ENCODE measurements at regions not wholly inside any gene's neighbourhood (a gene's known extent, or its start where the extent isn't known, plus 50 kb on each side); places are given as distances from the start of the nearest gene placed in this dataset.

GRCh38 chr3:162970292-162970691, 1473.7 kb downstream of the OTOL1 start:
- Mint-ChIP-seq H3K9me3 (ENCODE audit: unreplicated experiment) (peaks cover 3% of the 10 kb centered on the region), H3K36me3 (ENCODE audit: low read depth, unreplicated experiment) (no peaks in the 10 kb centered on the region), H3K27ac (ENCODE audit: unreplicated experiment) (no peak overlapping the region), H3K27me3 (ENCODE audit: low read depth, unreplicated experiment) (no peaks in the 10 kb centered on the region), H3K4me1 (ENCODE audit: low read depth, unreplicated experiment) (no peaks in the 10 kb centered on the region), H3K4me3 (ENCODE audit: unreplicated experiment) (no peak overlapping the region)
- no peak overlapping the region for H3K4me2 ChIP-seq (ENCODE audit: low read length)
- H3K4me3 ChIP-seq (ENCODE audit: insufficient read depth, low read depth, low read length) = no peak overlapping the region
- no peak for TF ChIP-seq CTCF (IDR thresholded peaks at IDR 0.05; ENCODE audit: insufficient read depth, low read depth, low read length)
- no peak for TF ChIP-seq EZH2 (IDR thresholded peaks at IDR 0.05; ENCODE audit: insufficient read depth, low read length)
- no peaks in the 10 kb centered on the region for H3K9me3 ChIP-seq (ENCODE audit: insufficient read depth, low read depth, low read length)
- H3K79me2 ChIP-seq (ENCODE audit: insufficient read depth, low read length) = no peaks in the 10 kb centered on the region
- H3K4me1 ChIP-seq (ENCODE audit: insufficient read depth, low read length) = no peaks in the 10 kb centered on the region
- no peaks in the 10 kb centered on the region for H3K36me3 ChIP-seq (ENCODE audit: insufficient read depth, low read length)
- H3K27me3 ChIP-seq (ENCODE audit: insufficient read depth, low read length) = no peaks in the 10 kb centered on the region
- DNase-seq (ENCODE audit: low read depth) = no peak
- no peak overlapping the region for H2AFZ ChIP-seq (ENCODE audit: low read depth, low read length)
- no peaks in the 10 kb centered on the region for H4K20me1 ChIP-seq (ENCODE audit: insufficient read depth, low read length)
- no peak for FAIRE-seq
- H3K9ac ChIP-seq (ENCODE audit: low read length) = no peak overlapping the region
- no peak overlapping the region for H3K27ac ChIP-seq (ENCODE audit: low read depth, low read length)

- no peak overlapping the region for H3K9ac ChIP-seq (ENCODE audit: low read length)
- H3K36me3 ChIP-seq (ENCODE audit: insufficient read depth, low read length) = no peaks in the 10 kb centered on the region
- H3K27ac ChIP-seq (ENCODE audit: low read depth, low read length) = no peak overlapping the region
- H2AFZ ChIP-seq (ENCODE audit: low read depth, low read length) = no peak overlapping the region
- no peak for DNase-seq (ENCODE audit: low read depth)
- H3K4me3 ChIP-seq (ENCODE audit: insufficient read depth, low read depth, low read length) = no peak overlapping the region
- no peak for FAIRE-seq
- H3K27me3 ChIP-seq (ENCODE audit: insufficient read depth, low read length) = no peaks in the 10 kb centered on the region
- no peaks in the 10 kb centered on the region for H3K36me3 Mint-ChIP-seq (ENCODE audit: low read depth, unreplicated experiment)
- H3K4me3 Mint-ChIP-seq (ENCODE audit: unreplicated experiment) = no peak overlapping the region
- no peak overlapping the region for H3K4me2 ChIP-seq (ENCODE audit: low read length)
- H3K79me2 ChIP-seq (ENCODE audit: insufficient read depth, low read length) = no peaks in the 10 kb centered on the region
- H3K9me3 ChIP-seq (ENCODE audit: insufficient read depth, low read depth, low read length) = no peaks in the 10 kb centered on the region
- TF ChIP-seq CTCF (IDR thresholded peaks at IDR 0.05; ENCODE audit: insufficient read depth, low read depth, low read length) = no peak
- TF ChIP-seq EZH2 (IDR thresholded peaks at IDR 0.05; ENCODE audit: insufficient read depth, low read length) = no peak
- no peaks in the 10 kb centered on the region for H3K9me3 Mint-ChIP-seq (ENCODE audit: unreplicated experiment)
- no peak overlapping the region for H3K27ac Mint-ChIP-seq (ENCODE audit: unreplicated experiment)
- no peaks in the 10 kb centered on the region for H3K4me1 ChIP-seq (ENCODE audit: insufficient read depth, low read length)
- no peaks in the 10 kb centered on the region for H3K4me1 Mint-ChIP-seq (ENCODE audit: low read depth, unreplicated experiment)
- H3K27me3 Mint-ChIP-seq (ENCODE audit: low read depth, unreplicated experiment) = no peaks in the 10 kb centered on the region
- no peaks in the 10 kb centered on the region for H4K20me1 ChIP-seq (ENCODE audit: insufficient read depth, low read length)
Measured at GRCh38 chr3:162971715-162972114, 1475.1 kb downstream of the OTOL1 start.

GRCh38 chr3:162973428-162973917, 1476.9 kb downstream of the OTOL1 start:
- Mint-ChIP-seq H3K4me3 (ENCODE audit: unreplicated experiment) (no peak overlapping the region), H3K27me3 (ENCODE audit: low read depth, unreplicated experiment) (no peaks in the 10 kb centered on the region), H3K27ac (ENCODE audit: unreplicated experiment) (no peak overlapping the region), H3K36me3 (ENCODE audit: low read depth, unreplicated experiment) (no peaks in the 10 kb centered on the region), H3K4me1 (ENCODE audit: low read depth, unreplicated experiment) (no peaks in the 10 kb centered on the region), H3K9me3 (ENCODE audit: unreplicated experiment) (no peaks in the 10 kb centered on the region)
- no peaks in the 10 kb centered on the region for H3K79me2 ChIP-seq (ENCODE audit: insufficient read depth, low read length)
- H3K4me3 ChIP-seq (ENCODE audit: insufficient read depth, low read depth, low read length) = no peak overlapping the region
- H3K36me3 ChIP-seq (ENCODE audit: insufficient read depth, low read length) = no peaks in the 10 kb centered on the region
- H3K9me3 ChIP-seq (ENCODE audit: insufficient read depth, low read depth, low read length) = no peaks in the 10 kb centered on the region
- H3K4me1 ChIP-seq (ENCODE audit: insufficient read depth, low read length) = no peaks in the 10 kb centered on the region
- TF ChIP-seq EZH2 (IDR thresholded peaks at IDR 0.05; ENCODE audit: insufficient read depth, low read length) (no peak), CTCF (IDR thresholded peaks at IDR 0.05; ENCODE audit: insufficient read depth, low read depth, low read length) (no peak)
- no peak overlapping the region for H2AFZ ChIP-seq (ENCODE audit: low read depth, low read length)
- no peak overlapping the region for H3K4me2 ChIP-seq (ENCODE audit: low read length)
- no peak for FAIRE-seq
- H3K9ac ChIP-seq (ENCODE audit: low read length) = no peak overlapping the region
- DNase-seq (ENCODE audit: low read depth) = no peak
- no peaks in the 10 kb centered on the region for H4K20me1 ChIP-seq (ENCODE audit: insufficient read depth, low read length)
- no peak overlapping the region for H3K27ac ChIP-seq (ENCODE audit: low read depth, low read length)
- no peaks in the 10 kb centered on the region for H3K27me3 ChIP-seq (ENCODE audit: insufficient read depth, low read length)
